Fibroblast of gingiva (primary cell): ENCODE measurements at regions not wholly inside any gene's neighbourhood (a gene's known extent, or its start where the extent isn't known, plus 50 kb on each side); places are given as distances from the start of the nearest gene placed in this dataset.
"Not testable (repeated sequence)": the region's sequence is repeated elsewhere in the genome, so short reads cannot be mapped to it uniquely, and the experiment has no call there.

Experiments used
- DNase-seq: peaks from one replicate; pipeline ENCODE4 v3.0.0-alpha.2; 2011; ENCODE audit warnings: low read depth

DNA sequence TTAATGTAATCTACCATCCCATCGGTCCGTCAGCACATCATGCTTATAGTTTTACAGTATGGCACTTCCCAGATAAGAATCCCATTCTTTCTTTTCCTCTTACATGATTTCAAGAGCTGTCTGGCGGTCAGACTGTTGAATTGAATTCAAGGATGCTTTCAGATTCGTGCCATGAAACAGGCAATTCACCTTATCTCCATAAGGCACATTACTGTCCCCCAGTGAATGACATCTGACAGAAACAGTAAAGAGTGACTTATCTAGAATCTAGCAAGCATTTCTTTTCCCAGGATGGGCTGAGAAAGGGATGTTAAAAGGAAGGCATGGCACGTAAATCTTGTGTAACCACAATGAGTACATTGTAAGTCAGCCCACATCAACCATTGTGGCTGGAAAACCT lies 61.1 kb upstream of the SEM1 start:
- DNase-seq, result no peak

DNA sequence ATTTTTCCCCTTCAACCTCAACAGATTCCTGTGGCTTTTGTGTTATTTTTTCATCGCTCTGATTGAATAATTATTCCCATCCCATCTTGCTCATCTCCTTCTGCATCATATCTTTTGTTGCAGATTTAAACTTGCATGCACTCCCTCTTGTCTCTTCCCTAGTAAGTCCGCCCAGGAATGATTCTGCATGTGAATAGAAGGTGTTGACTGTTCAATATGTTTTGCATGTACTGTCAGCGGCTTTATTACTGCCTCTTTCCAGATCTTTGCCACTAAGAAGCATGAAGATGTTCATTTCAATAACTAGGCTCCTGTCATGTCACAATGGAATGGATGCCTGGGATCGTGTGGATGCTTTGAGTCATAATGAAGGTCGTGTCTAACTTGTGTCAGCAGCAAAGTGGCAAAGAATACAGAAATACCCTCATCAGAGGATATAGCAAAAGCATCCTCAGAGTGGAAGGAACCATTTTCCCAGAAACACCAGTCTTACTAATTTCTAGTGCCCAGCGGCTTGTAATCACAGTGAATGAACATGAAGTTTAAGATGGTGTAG lies 62.6 kb upstream of the SEM1 start:
- no peak for DNase-seq

DNA sequence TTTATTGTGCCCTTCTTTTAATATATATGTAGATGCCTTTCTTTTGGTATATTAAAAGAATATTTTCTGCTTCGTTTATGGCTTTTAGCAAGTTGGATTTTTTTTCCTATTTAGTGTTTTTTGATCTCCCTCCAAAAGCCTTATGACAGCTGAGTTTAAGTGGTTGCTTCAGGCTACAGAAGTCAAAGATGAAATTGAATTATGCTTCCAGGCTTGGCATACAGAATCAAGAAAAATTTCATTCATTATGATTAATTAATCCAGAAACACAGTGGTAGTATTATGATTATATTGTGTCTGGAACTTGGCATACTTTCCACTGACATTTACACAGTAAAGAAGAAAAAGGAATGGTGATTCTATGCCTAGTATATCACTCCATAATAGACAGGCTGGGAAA lies 63.8 kb upstream of the SEM1 start:
- no peak for DNase-seq

DNA sequence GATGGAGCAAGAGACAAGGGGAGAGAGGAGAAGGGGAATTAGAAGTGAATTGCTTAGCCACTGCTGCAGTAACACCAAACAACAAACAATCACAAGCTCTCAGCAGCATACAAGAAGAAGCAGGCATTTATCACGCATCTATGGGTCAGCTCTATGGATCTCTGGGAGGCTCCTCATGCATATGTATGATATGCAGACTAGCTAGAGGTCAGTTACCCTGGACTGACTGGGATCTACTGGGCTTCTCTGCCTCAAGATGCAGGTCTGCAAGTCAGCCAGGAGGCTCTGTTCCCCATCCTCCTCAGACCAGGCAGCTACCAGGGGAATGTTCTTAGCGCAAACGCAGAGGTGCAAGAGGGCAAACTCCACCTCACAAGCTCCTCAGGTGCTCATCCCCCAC lies 64.7 kb upstream of the SEM1 start:
- no peak for DNase-seq

DNA sequence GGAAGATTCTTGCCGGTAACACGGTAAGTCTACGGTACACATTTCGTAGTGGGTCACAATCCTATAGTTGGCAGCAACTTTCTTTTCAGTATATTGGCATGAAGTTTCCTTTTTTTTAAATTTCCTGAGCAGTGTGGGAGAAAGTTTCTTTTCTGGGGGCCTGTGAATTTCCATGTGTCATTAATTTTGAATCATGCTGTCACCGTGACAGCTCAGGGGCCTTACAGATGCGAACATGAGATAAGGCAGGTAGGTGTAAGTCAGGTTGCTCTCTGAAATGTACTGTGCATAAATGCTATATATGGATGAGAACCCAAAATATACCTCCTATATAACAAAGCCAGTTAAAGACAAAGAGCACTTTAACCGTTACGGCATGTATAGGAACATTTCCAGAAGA lies 65.4 kb upstream of the SEM1 start:
- DNase-seq, result no peak

GRCh38 chr7:96778263-96778662 lies 68.6 kb upstream of the SEM1 start:
- DNase-seq, result no peak

- DNase-seq, result no peak
Measured at GRCh38 chr7:96781919-96782318, 72.3 kb upstream of the SEM1 start.

DNA sequence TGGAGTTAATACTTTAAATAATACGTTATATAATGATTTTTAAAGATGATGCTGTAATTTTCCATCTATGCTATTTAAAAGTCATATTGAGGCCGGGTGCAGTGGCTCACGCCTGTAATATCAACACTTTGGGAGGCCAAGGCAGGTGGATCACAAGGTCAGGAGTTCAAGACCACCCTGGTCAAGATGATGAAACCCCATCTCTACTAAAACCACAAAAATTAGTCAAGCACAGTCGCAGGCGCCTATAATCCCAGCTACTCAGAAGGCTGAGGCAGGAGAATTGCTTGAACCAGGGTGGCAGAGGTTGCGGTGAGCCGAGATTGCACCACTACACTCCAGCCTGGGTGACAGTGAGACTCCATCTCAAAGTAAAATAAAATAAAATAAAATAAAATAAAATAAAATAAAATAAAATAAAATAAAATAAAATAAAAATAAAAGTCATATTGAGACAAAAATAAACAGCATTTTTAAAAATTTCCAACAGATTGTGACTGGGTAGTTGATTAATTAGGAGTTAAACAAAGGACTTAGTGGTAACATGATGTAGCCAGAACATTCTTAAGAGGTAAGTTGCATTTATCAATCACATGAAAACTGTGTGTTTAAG lies 73.1 kb upstream of the SEM1 start:
- DNase-seq, result not testable (repeated sequence)

DNA sequence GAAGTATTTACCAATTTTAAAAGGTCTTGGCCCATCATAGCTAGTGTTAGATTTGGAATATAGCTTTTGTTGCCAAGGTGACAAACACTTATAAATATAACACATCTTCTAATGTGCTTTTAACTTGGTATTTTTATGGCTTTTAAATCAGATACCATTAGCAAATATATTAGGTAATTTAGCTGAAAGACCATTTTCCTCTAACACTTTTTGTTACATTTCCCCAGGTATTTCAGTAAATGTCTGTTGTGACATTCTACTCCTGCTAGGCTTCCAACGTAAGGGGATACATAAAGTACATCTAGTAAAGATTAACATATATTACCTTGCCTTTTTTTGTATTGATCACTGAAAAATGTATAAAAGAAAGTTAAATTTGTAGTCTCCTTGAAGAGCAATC lies 75.0 kb upstream of the SEM1 start:
- no peak for DNase-seq

GRCh38 chr7:96786261-96786997 lies 76.8 kb upstream of the SEM1 start:
- DNase-seq, result no peak

DNA sequence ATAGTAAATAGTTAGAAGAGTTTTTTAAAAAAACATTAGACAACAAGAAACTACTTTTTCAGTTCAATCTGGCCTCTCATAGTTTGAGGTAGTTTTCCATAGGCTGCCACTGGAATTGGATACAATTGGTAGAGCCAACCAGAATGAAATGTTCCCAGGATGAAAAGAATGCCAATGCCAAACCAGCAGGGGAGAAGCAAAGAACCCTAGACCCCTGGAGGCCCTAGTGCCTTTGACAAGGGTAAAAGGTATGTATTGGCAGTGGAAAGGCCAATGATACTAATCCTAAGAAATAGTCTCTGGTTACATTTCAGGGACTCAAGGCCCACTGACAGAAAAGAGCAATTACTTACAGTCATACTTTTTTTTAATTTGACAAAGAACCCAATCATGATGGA lies 77.4 kb upstream of the SEM1 start:
- DNase-seq, result no peak

DNA sequence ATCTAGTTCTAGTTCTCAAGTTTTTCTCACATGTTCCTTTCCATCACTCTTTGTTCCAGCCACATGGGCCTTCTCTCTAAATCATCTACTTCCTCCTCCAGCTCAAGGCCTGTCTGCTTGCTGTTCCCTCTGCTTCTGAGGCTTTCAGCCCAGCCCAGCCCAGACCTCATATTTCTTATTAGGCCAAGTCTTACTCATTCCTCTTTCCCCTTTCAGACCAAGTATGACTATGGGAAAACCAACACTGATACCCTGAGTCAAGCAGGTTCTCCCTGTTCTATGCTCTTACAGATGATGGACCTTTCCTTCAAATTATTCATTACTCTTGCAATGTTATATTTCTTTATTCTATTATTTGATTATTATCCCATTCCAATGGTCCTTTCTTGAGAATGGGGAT lies 80.3 kb upstream of the SEM1 start:
- DNase-seq, result no peak

GRCh38 chr7:96792115-96792514 lies 82.5 kb upstream of the SEM1 start:
- DNase-seq, result no peak

DNA sequence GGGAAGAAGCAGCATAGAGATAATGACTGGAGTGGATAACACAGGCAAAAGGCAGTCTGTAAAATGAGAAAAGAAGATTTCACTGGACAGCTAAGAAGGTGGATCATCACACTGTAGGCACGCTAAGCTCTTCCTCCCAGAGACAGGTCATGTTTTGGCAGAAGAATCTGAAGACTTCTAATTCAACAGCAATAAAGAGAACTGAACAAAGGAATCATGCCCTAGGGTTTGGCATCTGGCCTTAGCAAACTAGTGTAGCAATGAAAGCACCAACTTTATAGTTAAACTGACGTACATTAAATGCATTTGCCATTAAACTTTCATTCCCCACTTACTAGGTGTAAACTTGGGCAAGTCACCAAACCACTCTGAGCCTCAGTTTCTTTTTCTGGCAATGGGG lies 84.4 kb upstream of the SEM1 start:
- DNase-seq, result no peak

DNA sequence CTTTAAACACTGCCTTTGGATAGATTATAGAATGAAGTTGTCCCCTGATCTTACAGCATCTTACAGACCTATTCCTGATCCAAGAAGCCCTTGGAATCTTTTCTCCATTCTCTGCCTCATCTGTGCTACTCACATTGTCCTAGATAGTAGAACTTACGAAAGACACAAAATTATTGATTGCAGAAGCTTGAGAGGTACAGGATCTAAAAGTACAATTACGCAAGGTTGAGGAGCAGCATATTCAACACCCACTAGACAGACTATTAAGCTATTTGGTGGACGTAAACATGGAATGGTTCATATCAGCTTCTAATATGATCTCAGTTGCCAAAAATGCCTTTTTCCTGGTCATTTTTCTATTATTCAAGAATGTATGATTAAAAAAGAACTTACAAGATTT lies 90.5 kb upstream of the SEM1 start:
- no peak for DNase-seq

DNA sequence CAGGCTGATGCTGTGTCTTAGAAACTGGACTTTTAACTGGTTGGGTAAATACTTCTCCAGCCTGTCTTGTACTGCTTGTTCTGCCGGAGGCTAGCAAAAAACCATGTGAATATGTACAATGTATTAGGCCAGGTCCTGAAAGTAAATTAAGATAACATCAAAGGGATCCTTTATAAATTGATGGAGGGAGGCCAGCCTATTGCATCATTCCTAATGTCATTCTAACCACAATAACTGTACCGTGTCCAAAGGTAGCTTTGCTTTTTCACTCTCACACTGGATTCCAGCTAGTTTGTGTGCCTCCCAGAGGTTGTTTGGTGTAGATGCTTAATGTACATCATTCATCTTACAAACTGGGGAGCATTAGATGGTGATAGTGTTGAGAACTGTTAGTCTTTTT lies 91.2 kb upstream of the SEM1 start:
- no peak for DNase-seq

- DNase-seq, result no peak
Measured at GRCh38 chr7:96819111-96819700, 109.6 kb upstream of the SEM1 start.

DNA sequence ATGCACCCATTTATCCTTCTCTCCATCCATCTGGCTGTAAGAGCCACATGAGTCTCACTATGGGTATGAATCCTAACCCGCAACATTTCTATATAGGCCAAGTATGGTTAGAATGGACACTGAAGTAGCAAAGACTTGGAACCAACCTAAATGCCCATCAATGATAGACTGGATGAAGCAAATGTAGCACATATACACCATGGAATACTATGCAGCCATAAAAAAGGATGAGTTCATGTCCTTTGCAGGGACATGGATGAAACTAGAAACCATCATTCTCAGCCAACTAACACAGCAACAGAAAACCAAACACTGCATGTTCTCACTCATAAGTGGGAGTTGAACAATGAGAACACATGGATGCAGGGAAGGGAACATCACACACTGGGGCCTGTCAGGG lies 111.5 kb upstream of the SEM1 start:
- not testable (repeated sequence) for DNase-seq

- no peak for DNase-seq
Measured at GRCh38 chr7:96822824-96823223, 113.2 kb upstream of the SEM1 start.

- DNase-seq, result peak; percentile 34
Measured at GRCh38 chr7:96823274-96823673, 113.6 kb upstream of the SEM1 start.

- no peak for DNase-seq
Measured at GRCh38 chr7:96824686-96825085, 115.0 kb upstream of the SEM1 start.

GRCh38 chr7:96825285-96825684 lies 115.6 kb upstream of the SEM1 start:
- DNase-seq, result no peak

DNA sequence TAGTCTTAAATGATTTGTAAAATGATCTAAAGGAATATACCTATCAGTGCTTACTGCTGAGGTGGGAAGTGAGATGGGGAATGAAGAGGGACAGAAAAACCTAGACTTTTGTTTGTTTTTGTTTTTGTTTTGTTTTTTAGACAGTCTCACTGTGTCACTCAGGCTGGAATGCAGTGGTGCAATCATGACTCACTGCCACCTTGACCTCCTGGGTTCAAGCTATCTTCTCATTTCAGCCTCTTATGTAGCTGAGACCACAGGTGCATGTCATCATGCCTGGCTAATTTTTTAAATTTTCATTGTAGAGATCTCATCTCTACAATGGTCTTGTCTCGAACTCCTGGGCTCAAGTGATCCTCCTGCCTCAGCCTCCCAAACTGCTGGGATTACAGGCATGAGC lies 116.4 kb upstream of the SEM1 start:
- DNase-seq, result no peak
